ENCODE measurements at regions not wholly inside any gene's neighbourhood (a gene's known extent, or its start where the extent isn't known, plus 50 kb on each side); places are given as distances from the start of the nearest gene placed in this dataset.

GRCh38 chr2:62375113-62375420 lies 130.9 kb downstream of the TMEM17 start:
- no peak for TF ChIP-seq CTCF (IDR thresholded peaks at IDR 0.05; ENCODE audit: control insufficient read depth, extremely low read depth, insufficient read depth)
- H3K4me3 ChIP-seq (ENCODE audit: low read depth, low read length): no peak overlapping the region
- DNase-seq (ENCODE audit: low read depth): no peak

GRCh38 chr2:62374301-62375112 lies 131.5 kb downstream of the TMEM17 start:
- no peak for DNase-seq (ENCODE audit: low read depth)

GRCh38 chr2:62372824-62373223 lies 133.2 kb downstream of the TMEM17 start:
- H3K4me3 ChIP-seq (ENCODE audit: low read depth, low read length): no peak overlapping the region
- TF ChIP-seq CTCF (IDR thresholded peaks at IDR 0.05; ENCODE audit: control insufficient read depth, extremely low read depth, insufficient read depth): no peak
- DNase-seq (ENCODE audit: low read depth): no peak

More at GRCh38 chr2:62374301-62375112, 131.5 kb downstream of the TMEM17 start:
- no peak overlapping the region for H3K4me3 ChIP-seq (ENCODE audit: low read depth, low read length)
- no peak for TF ChIP-seq CTCF (IDR thresholded peaks at IDR 0.05; ENCODE audit: control insufficient read depth, extremely low read depth, insufficient read depth)

- DNase-seq (ENCODE audit: low read depth): no peak
- TF ChIP-seq CTCF (IDR thresholded peaks at IDR 0.05; ENCODE audit: control insufficient read depth, extremely low read depth, insufficient read depth): no peak
- H3K4me3 ChIP-seq (ENCODE audit: low read depth, low read length): no peak overlapping the region
Measured at GRCh38 chr2:62370321-62371250, 135.4 kb downstream of the TMEM17 start.

- no peak for TF ChIP-seq CTCF (IDR thresholded peaks at IDR 0.05; ENCODE audit: control insufficient read depth, extremely low read depth, insufficient read depth)
- H3K4me3 ChIP-seq (ENCODE audit: low read depth, low read length): no peak overlapping the region
- no peak for DNase-seq (ENCODE audit: low read depth)
Measured at GRCh38 chr2:62369541-62370202, 136.3 kb downstream of the TMEM17 start.

GRCh38 chr2:62364791-62365528 lies 141.0 kb downstream of the TMEM17 start:
- DNase-seq (ENCODE audit: low read depth): no peak
- TF ChIP-seq CTCF (IDR thresholded peaks at IDR 0.05; ENCODE audit: control insufficient read depth, extremely low read depth, insufficient read depth): no peak
- H3K4me3 ChIP-seq (ENCODE audit: low read depth, low read length): no peak overlapping the region
